ENCODE measurements at regions not wholly inside any gene's neighbourhood (a gene's known extent, or its start where the extent isn't known, plus 50 kb on each side); places are given as distances from the start of the nearest gene placed in this dataset.
"Not testable (repeated sequence)": the region's sequence is repeated elsewhere in the genome, so short reads cannot be mapped to it uniquely, and the experiment has no call there.

GRCh38 chr5:122515210-122515609 is 203.2 kb downstream of the SNCAIP start:
- not testable (repeated sequence) for DNase-seq

GRCh38 chr5:122515709-122516431 is 203.8 kb downstream of the SNCAIP start:
- peak; percentile 15 to 21 for DNase-seq

GRCh38 chr5:122516432-122516743 is 204.4 kb downstream of the SNCAIP start:
- DNase-seq: no peak

- DNase-seq: no peak
These were observed 205.1 kb downstream of the SNCAIP start for GRCh38 chr5:122517091-122517490.

GRCh38 chr5:122523776-122524175 is 211.7 kb downstream of the SNCAIP start:
- no peak for DNase-seq

GRCh38 chr5:122527547-122527946 is 215.5 kb downstream of the SNCAIP start:
- no peak for DNase-seq

GRCh38 chr5:122532035-122532434 is 220.0 kb downstream of the SNCAIP start:
- no peak for DNase-seq

- DNase-seq: no peak
These were observed 221.8 kb downstream of the SNCAIP start for GRCh38 chr5:122533825-122534224.

- no peak for DNase-seq
These were observed 222.8 kb downstream of the SNCAIP start for GRCh38 chr5:122534829-122535228.

GRCh38 chr5:122541388-122541787 is 229.4 kb downstream of the SNCAIP start:
- DNase-seq: no peak

GRCh38 chr5:122545986-122546385 is 228.9 kb upstream of the SNX2 start:
- no peak for DNase-seq

GRCh38 chr5:122547219-122547618 is 227.7 kb upstream of the SNX2 start:
- DNase-seq: no peak

- no peak for DNase-seq
These were observed 227.2 kb upstream of the SNX2 start for GRCh38 chr5:122547669-122548068.

GRCh38 chr5:122559676-122560075 is 215.2 kb upstream of the SNX2 start:
- no peak for DNase-seq

GRCh38 chr5:122561209-122561608 is 213.7 kb upstream of the SNX2 start:
- no peak for DNase-seq

- DNase-seq: no peak
These were observed 209.5 kb upstream of the SNX2 start for GRCh38 chr5:122565331-122565730.

GRCh38 chr5:122576256-122577016 is 198.4 kb upstream of the SNX2 start:
- DNase-seq: no peak

GRCh38 chr5:122581629-122582028 is 193.3 kb upstream of the SNX2 start:
- DNase-seq: no peak

GRCh38 chr5:122584411-122585300 is 190.2 kb upstream of the SNX2 start:
- DNase-seq: no peak

- DNase-seq: no peak
These were observed 189.5 kb upstream of the SNX2 start for GRCh38 chr5:122585371-122585770.

GRCh38 chr5:122586351-122586750 is 188.5 kb upstream of the SNX2 start:
- DNase-seq: no peak

GRCh38 chr5:122591828-122592227 is 183.1 kb upstream of the SNX2 start:
- no peak for DNase-seq

- no peak for DNase-seq
These were observed 175.9 kb upstream of the SNX2 start for GRCh38 chr5:122599000-122599399.

GRCh38 chr5:122600924-122601323 is 174.0 kb upstream of the SNX2 start:
- no peak for DNase-seq
